Aorta (tissue), 5 donors: ENCODE measurements at regions not wholly inside any gene's neighbourhood (a gene's known extent, or its start where the extent isn't known, plus 50 kb on each side); places are given as distances from the start of the nearest gene placed in this dataset.

ENCODE experiments used
- ATAC-seq: fragments of 200-7000 bp; cut with Tn5 transposase; one replicate; pipeline ENCODE4 v1.9.1; 2022; ENCODE audit warnings: moderate library complexity; ENCODE audit not compliant: low FRiP score
- DNase-seq, 2 donors: peaks; one replicate each; pipeline ENCODE4 v3.0.0-alpha.2; 2020
- H3K27ac ChIP-seq, 2 donors: one replicate each; pipeline ENCODE4 v1.5.1; 2013; ENCODE audit warnings: low read length in 2 of 2, mild to moderate bottlenecking in 2 of 2, moderate library complexity in 2 of 2, control low read depth in 1 of 2, inconsistent platforms in 1 of 2, low read depth in 1 of 2
- H3K27me3 ChIP-seq, 2 donors: one replicate each; pipeline ENCODE4 v1.6.1; 2013; ENCODE audit warnings: control low read depth in 1 of 2, low read length in 1 of 2, mild to moderate bottlenecking in 1 of 2, moderate library complexity in 1 of 2; ENCODE audit not compliant: insufficient read depth in 2 of 2, control insufficient read depth in 1 of 2
- H3K36me3 ChIP-seq, 2 donors: one replicate each; pipeline ENCODE4 v1.6.1; 2013; ENCODE audit warnings: control low read depth in 1 of 2, low read length in 1 of 2, mild to moderate bottlenecking in 1 of 2; ENCODE audit not compliant: insufficient read depth in 2 of 2, control insufficient read depth in 1 of 2
- H3K4me1 ChIP-seq, 2 donors: one replicate each; pipeline ENCODE4 v1.6.1; 2013; ENCODE audit warnings: low read length in 2 of 2, control low read depth in 1 of 2, mild to moderate bottlenecking in 1 of 2, moderate library complexity in 1 of 2; ENCODE audit not compliant: insufficient read depth in 2 of 2, control insufficient read depth in 1 of 2
- H3K4me3 ChIP-seq, 2 donors: one replicate each; pipeline ENCODE4 v1.5.1; 2013; ENCODE audit warnings: low read length in 2 of 2, control low read depth in 1 of 2, mild to moderate bottlenecking in 1 of 2
- H3K9me3 ChIP-seq: one replicate; pipeline ENCODE4 v1.6.1; 2013; ENCODE audit warnings: mild to moderate bottlenecking, low read length; ENCODE audit not compliant: control insufficient read depth
- WGBS, 2 donors: extraction: QIAGEN DNeasy Blood & Tissue Kit; methylation state at CpG; one replicate each; pipeline ENCODE4 v1.1.7; 2013; 5-methylcytosine and 5-hydroxymethylcytosine counted together
- intact Hi-C, 2 donors: fragments of 100-400 bp; cut with DNase I; formaldehyde crosslinking; loops; one replicate each; pipeline versions ENCODE4 v1.14.2 to v1.15.0; 2022
- donor health status: healthy with polysubstance abuse.
- donor health status: Bipolar disorder and iron deficiency.
- donor health status: DM: no; HTN: no; CAD: no.
- donor health status: DM: no; HTN: no; CAD: no.
- donor health status: DM: yes; HTN: yes; CAD: no.

- no peak overlapping the region for H3K4me3 ChIP-seq
- 73 to 80% methylated on average over 3 of the region's 3 CpGs for WGBS, 2 donors
- DNase-seq: no peak
- intact Hi-C loops: no loop called here
- ATAC-seq: no peak
- H3K27me3 ChIP-seq: no peaks in the 10 kb centered on the region
- H3K36me3 ChIP-seq: no peaks in the 10 kb centered on the region
- H3K27ac ChIP-seq: no peak overlapping the region
- H3K9me3 ChIP-seq: no peaks in the 10 kb centered on the region
- H3K4me1 ChIP-seq: no peaks in the 10 kb centered on the region
Measured at GRCh38 chr12:78802593-78802992, 62.0 kb upstream of the SYT1 start.

- Histone ChIP-seq H3K27me3 (no peaks in the 10 kb centered on the region), H3K27ac (no peak overlapping the region), H3K4me3 (no peak overlapping the region), H3K4me1 (no peaks in the 10 kb centered on the region), H3K36me3 (no peaks in the 10 kb centered on the region), H3K9me3 (no peaks in the 10 kb centered on the region)
- intact Hi-C loops: no loop called here
- WGBS, 2 donors: 94 to 98% methylated on average over 39 of the region's 39 CpGs
- DNase-seq (peak in 1 of 2 donors; percentile 73), ATAC-seq (no peak)
Measured at GRCh38 chr12:78804262-78804661, 60.3 kb upstream of the SYT1 start.
